ENCODE measurements at regions not wholly inside any gene's neighbourhood (a gene's known extent, or its start where the extent isn't known, plus 50 kb on each side); places are given as distances from the start of the nearest gene placed in this dataset.

DNA sequence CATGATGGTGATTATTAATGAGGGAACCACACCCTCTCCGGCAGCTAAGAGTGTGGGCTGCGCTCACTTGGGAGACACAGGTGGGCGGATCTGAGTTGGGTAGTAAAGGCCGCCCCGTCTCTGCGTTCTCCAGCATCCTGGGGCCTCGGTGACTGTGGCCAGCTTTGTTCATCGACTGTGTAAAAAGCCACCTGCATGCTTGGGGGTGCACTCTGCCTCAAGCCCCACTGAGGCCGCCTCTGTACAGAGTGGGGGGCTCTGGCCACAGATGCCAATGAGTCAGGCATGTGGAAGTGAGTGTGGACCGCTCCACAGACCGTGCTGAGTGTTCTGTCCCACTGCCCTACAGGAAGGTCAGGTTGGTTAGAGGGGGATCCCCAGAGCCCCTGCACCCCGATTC, 192.7 kb downstream of the SHANK2 start:
- TF ChIP-seq ARNT (IDR thresholded peaks at IDR 0.05) (no peak), LEF1 (IDR thresholded peaks at IDR 0.05; ENCODE audit: borderline replicate concordance) (no peak), CTBP1 (IDR thresholded peaks at IDR 0.05; ENCODE audit: borderline replicate concordance) (no peak)
- ChIA-PET CTCF (no interaction called here), POLR2A (no interaction called here)
- no peak for DNase-seq (ENCODE audit: extremely low spot score)

DNA sequence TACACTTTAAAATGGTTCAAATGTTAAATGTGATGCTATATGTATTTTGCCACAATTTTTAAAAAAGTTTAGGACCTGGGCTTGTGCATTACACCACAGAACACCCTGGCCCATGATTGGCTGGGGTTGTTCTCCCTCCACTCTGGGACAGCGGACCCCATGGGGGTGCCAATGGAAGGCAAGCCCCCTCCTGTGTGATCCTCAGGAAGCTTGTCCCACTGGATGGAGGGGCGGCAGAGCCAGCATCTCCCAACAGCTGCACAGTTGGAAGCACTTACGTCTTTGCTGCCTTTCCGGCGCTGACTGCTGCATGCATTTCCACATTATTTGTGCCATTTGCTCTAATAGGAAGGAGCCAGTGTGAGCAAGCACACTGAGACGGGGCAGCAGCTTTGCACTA, 196.5 kb downstream of the SHANK2 start:
- ChIA-PET POLR2A (no interaction called here), CTCF (no interaction called here)
- DNase-seq (ENCODE audit: extremely low spot score) = no peak
- no peak for TF ChIP-seq ELF4 (IDR thresholded peaks at IDR 0.05)
- no peak for TF ChIP-seq FOXK2 (IDR thresholded peaks at IDR 0.05)
